ENCODE measurements at regions not wholly inside any gene's neighbourhood (a gene's known extent, or its start where the extent isn't known, plus 50 kb on each side); places are given as distances from the start of the nearest gene placed in this dataset.
"Not testable (repeated sequence)": the region's sequence is repeated elsewhere in the genome, so short reads cannot be mapped to it uniquely, and the experiment has no call there.

DNA sequence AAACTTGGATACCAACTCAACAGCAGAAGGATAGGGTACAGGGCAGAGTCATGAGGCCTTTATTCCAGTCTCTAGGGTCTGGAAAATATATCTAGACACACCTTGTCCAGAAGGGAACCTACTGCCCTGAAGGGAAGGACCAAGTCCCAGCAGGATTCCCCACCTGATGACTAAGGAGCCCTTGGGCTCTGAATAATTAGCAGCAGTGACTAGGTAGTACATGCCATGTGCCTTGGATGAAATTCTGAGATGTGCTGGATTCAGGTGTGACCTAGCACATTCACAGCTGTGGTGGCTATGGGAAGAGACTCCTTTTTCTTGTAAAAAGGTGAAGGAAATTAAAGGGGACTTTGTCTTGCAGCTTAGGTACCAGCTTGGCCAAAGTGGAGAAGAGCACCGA lies 364.3 kb upstream of the PTCHD4 start:
- DNase-seq, result no peak

DNA sequence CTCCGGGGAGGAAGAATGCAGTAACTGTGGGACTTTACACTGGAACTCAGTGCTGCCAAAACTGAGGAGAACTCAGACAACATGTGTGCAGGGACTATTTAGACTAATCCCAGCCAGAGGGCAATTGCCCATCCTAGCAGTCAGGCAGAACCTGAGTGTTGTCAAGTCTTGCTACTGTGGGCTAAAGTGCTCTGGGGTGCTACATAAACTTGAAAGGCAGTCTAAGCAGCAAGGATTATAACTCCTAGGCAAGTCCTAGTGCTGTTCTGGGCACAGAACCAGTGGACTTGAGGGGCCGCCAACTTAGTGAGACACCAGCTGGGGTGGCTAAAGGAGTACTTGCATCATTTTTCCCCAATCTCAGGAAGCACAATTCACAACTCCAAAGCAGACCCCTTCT lies 363.8 kb upstream of the PTCHD4 start:
- DNase-seq, result no peak

DNA sequence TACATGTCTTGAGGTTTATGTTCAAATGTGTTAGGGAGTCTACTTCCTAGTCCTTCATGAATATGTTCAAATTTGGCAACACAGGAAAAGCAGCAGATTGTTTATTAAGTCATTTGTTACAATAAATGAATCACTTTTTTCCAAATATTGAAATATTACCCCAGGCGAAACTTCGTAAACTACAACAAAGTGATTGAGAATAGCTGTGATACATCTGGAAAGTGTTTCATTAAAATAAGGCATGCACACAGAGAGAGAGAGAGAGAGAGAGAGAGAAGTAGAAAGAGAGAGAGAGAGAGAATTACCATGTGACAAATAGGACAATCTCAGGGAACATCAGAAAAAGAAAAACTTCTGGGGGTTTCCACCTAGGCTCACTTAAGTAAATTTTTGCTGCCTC lies 363.1 kb upstream of the PTCHD4 start:
- no peak for DNase-seq

DNA sequence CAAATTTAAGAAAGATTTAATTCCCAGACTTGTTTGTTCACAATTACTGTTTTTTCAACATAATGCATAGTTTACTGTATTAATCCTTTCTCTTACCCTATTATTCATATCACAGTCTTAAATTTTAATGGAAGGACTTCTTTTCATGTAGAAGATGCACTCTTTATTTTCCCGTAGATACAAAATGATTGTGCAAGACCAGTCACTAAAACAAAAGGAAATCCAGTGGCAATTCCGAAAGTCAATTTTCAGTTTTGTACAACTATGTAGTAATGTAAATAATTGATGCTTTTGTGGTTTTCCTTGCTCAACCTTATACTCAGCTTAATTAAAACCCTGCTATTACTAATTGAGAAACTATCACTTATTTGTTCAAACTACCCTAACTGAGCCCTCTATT lies 361.5 kb upstream of the PTCHD4 start:
- DNase-seq, result no peak

DNA sequence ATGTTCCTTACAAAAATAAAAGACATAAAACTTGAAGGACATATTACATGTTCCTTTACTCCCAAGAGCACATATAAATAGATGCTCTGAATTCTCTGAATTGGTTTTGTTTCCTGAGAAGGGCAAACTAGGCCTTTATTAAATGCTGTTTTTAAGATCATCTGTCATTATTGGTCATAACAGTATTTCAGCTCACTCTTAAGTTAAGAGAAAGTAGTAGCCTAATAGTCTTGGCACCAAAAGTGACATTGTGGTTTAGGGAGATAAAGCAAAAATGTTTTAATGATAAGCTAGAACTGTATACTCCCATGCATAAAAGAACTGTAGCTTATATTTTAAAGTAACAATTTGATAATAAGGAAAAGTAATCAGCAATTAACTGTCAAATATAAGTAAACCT lies 361.1 kb upstream of the PTCHD4 start:
- DNase-seq, result no peak

DNA sequence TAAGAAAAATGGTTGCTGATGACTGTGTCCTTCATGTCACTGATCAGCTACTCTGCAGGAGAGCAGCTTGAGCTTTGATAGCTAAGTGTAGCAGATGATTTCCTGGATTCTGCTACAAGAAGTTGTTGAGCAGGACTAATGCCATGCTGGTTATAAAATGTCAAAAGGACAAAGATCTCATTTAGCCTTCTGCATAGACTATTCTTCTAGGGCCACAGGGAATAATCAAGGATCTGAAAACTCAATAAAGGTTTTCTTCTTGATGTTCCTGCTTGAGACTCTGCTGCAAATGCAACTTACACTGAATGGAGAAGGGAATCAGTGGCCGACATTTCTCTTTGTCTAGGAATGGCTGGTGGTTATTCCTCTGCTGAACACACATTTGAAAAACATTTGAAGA lies 360.3 kb upstream of the PTCHD4 start:
- DNase-seq, result no peak

- DNase-seq, result no peak
These were observed 338.0 kb upstream of the PTCHD4 start for GRCh38 chr6:48449002-48449401.

DNA sequence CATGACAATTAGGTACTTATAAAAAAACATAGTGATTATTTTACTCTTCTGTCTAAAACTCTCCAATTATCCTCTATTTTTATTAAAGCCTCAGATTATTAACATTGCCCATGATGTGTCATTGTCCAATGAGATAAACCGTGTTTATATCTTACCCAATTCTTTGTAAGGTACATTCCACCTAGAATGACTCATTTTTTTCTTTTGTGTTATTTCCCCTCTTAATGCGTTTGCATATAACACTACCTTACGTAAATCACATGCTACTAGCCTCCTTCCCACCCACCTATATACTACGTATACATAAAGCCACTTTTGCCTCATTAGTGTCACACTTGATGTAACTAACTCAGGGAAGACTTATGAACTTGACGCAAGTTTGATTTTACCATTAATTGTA lies 336.3 kb upstream of the PTCHD4 start:
- no peak for DNase-seq

DNA sequence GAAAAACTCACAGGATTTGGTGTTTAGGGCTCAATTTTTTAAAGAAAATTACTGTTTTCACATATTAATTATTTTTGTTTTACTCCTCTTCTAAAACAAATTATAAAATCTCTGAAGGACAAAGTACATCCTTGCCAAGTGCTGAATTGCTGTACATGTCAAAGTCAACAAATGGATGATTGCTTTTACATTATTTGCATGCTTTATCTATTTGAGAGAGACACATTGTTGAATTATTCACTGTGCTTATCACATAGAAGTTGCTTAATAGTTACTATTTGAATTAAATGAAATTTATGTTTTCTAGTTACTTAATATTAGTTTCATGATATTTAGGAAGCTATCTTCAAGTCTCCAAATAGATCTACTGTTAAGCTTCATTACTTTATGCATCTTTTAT lies 318.6 kb upstream of the PTCHD4 start:
- no peak for DNase-seq

- no peak for DNase-seq
These were observed 318.0 kb upstream of the PTCHD4 start for GRCh38 chr6:48429021-48429420.

- no peak for DNase-seq
These were observed 315.6 kb upstream of the PTCHD4 start for GRCh38 chr6:48426636-48427035.

DNA sequence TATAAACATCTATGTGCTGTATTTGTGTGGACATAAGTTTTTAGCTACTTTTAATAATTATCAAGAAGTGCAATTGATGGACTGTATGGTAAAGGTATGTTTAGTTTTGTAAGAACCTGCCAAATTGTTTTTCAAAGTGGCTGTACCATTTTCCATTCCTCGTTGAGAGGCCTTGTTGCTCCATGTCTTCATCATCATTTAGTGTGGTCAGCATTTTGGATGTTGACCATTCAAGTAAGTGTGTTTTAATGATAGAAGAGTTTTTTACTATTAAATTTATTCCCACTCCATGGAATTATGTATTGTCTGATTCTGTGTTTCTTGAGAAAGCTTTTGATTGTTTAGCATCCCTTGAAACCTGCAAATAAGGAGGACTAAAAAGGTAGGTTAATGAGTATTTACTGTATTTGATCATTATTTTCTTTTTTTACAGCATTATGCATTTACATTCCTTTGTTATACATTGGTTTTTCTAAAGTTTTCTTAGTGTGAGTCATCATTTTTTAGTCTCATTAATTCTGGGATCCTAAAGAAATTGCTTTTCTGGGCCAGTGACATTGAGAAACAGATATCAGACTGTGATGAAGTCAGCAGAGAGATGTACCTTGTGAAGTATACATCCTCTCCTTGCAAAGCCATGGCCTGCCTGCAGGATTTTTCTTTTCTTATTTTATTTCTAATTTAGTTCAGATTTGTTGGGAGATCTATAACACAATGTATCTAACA lies 312.8 kb upstream of the PTCHD4 start:
- no peak for DNase-seq

DNA sequence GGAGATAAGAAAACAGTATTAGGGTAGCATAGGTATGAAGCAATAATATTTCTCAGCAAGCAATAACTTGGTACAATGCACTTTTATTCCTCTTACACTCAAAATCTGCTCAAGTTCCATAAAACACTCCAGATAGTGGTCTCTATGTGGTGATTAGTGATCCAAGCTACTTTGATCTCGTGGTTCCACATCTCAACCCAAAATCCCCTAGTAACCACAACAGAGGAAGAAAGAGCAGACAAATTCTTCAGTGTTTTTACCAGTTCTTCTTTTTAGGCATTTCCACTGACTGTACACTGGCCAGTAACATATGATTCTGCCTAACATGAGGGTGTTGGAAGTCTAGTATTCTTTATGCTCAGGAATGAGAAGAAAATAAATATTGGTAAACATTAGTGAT lies 309.0 kb upstream of the PTCHD4 start:
- DNase-seq, result no peak

- DNase-seq, result no peak
These were observed 306.9 kb upstream of the PTCHD4 start for GRCh38 chr6:48417927-48418326.

- no peak for DNase-seq
These were observed 301.7 kb upstream of the PTCHD4 start for GRCh38 chr6:48412656-48413055.

DNA sequence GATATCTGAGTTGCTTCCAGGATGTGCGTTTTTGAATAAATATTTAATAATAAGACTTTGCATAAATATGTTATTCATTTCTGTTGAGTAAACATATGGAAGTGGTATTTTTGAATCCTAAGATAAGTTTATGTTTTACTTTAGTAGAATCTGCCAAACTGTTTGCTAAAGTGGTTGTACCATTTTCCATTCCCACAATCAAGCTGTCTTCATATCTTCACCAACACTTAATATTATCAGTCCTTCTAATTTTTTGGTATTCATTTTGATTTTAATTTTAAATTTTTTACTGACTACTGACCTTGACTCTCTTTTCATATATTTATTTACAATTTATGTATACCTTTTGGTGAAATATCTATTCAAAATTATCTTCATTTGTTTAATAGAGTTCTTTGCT lies 293.9 kb upstream of the PTCHD4 start:
- no peak for DNase-seq

GRCh38 chr6:48403587-48403986 lies 292.6 kb upstream of the PTCHD4 start:
- DNase-seq, result no peak

- DNase-seq, result peak; percentile 74
These were observed 290.0 kb upstream of the PTCHD4 start for GRCh38 chr6:48401016-48401415.

- no peak for DNase-seq
These were observed 286.9 kb upstream of the PTCHD4 start for GRCh38 chr6:48397887-48398286.

- no peak for DNase-seq
These were observed 278.4 kb upstream of the PTCHD4 start for GRCh38 chr6:48389146-48390043.

DNA sequence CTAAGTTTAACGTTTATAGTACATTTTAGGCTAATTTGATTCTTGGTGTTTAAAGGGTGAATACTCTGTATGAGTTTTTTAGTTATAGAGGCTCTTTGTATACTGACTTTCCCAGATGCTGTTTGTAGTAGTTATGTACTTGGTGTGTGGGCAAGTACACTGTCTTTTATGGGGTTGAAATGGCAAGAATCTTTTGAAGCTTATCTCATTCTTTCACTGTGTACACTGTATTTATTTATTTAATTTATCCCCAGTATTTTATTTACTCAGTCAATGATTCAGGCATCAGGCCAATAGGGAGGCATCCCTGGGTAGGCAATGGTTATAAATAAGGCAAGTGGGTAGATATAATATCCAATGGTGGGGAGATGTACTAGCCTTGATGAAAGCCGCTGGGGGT lies 277.0 kb upstream of the PTCHD4 start:
- DNase-seq, result no peak

GRCh38 chr6:48378884-48379407 lies 267.9 kb upstream of the PTCHD4 start:
- DNase-seq, result no peak

DNA sequence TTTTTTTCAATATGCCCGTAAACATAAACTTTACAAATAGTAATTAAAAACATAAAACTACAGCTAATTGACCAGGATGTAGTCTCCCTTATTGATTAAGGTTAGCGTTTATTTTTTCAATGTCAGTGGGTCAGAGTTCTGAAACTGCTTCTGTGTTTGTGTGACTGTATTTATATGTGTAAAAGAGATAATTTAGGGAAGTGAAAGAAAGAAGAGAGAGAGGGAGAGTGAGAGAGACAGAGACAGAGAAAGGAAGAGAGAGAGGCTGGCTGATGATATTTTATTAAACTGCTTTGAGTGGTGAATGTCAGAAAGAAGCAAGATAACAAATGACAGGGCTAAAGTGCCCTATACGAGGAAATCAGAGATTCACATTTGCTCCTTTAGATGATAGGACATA lies 266.1 kb upstream of the PTCHD4 start:
- no peak for DNase-seq

DNA sequence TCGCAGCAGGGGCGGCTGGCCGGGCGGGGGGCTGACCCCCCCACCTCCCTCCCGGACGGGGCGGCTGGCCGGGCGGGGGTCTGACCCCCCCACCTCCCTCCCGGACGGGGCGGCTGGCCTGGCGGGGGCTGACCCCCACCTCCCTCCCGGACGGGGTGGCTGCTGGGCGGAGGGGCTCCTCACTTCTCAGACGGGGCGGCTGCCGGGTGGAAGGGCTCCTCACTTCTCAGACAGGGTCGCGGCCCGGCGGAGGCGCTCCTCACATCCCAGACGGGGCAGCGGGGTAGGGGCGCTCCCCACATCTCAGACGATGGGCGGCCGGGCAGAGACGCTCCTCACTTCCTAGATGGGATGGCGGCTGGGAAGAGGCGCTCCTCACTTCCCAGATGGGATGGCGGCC lies 260.2 kb upstream of the PTCHD4 start:
- not testable (repeated sequence) for DNase-seq
